ENCODE measurements at regions not wholly inside any gene's neighbourhood (a gene's known extent, or its start where the extent isn't known, plus 50 kb on each side); places are given as distances from the start of the nearest gene placed in this dataset.

- TF ChIP-seq CTCF (IDR thresholded peaks at IDR 0.05; ENCODE audit: low read depth, low read length) = no peak
- H3K9me3 ChIP-seq = no peaks in the 10 kb centered on the region
- no peaks in the 10 kb centered on the region for H3K27me3 ChIP-seq
These were observed 164.7 kb upstream of the KLF6 start for GRCh38 chr10:3949711-3950110.

GRCh38 chr10:3948843-3949242 lies 163.8 kb upstream of the KLF6 start:
- Histone ChIP-seq H3K9me3 (no peaks in the 10 kb centered on the region; the same call in 1 of the 2 replicates), H3K4me1 (no peaks in the 10 kb centered on the region), H3K36me3 (no peaks in the 10 kb centered on the region), H3K27me3 (no peaks in the 10 kb centered on the region), H3K4me3 (ENCODE audit: low read depth, low read length) (no peak overlapping the region)
- TF ChIP-seq CTCF (IDR thresholded peaks at IDR 0.05; ENCODE audit: low read depth, low read length) = no peak
- no peak for DNase-seq

More at GRCh38 chr10:3949711-3950110, 164.7 kb upstream of the KLF6 start:
- H3K4me3 ChIP-seq (ENCODE audit: low read depth, low read length) = no peak overlapping the region
- H3K36me3 ChIP-seq = no peaks in the 10 kb centered on the region
- no peaks in the 10 kb centered on the region for H3K4me1 ChIP-seq
- no peak for DNase-seq

- Histone ChIP-seq H3K27me3 (no peaks in the 10 kb centered on the region), H3K4me1 (no peaks in the 10 kb centered on the region)
These were observed 161.5 kb upstream of the KLF6 start for GRCh38 chr10:3946234-3947229.

GRCh38 chr10:3945026-3945425 lies 160.0 kb upstream of the KLF6 start:
- H3K9me3 ChIP-seq = no peaks in the 10 kb centered on the region; the same call in 1 of the 2 replicates
- DNase-seq = no peak
- no peak for TF ChIP-seq CTCF (IDR thresholded peaks at IDR 0.05; ENCODE audit: low read depth, low read length)
- no peaks in the 10 kb centered on the region for H3K4me1 ChIP-seq
- no peak overlapping the region for H3K4me3 ChIP-seq (ENCODE audit: low read depth, low read length)
- no peaks in the 10 kb centered on the region for H3K36me3 ChIP-seq
- H3K27me3 ChIP-seq = no peaks in the 10 kb centered on the region

More at GRCh38 chr10:3946234-3947229, 161.5 kb upstream of the KLF6 start:
- TF ChIP-seq CTCF (IDR thresholded peaks at IDR 0.05; ENCODE audit: low read depth, low read length) = no peak
- Histone ChIP-seq H3K4me3 (ENCODE audit: low read depth, low read length) (no peak overlapping the region), H3K36me3 (no peaks in the 10 kb centered on the region), H3K9me3 (no peaks in the 10 kb centered on the region; the same call in 1 of the 2 replicates)
- DNase-seq = no peak

GRCh38 chr10:3944591-3944990 lies 159.6 kb upstream of the KLF6 start:
- H3K27me3 ChIP-seq = no peaks in the 10 kb centered on the region
- no peaks in the 10 kb centered on the region for H3K4me1 ChIP-seq
- DNase-seq = no peak
- H3K4me3 ChIP-seq (ENCODE audit: low read depth, low read length) = no peak overlapping the region
- no peaks in the 10 kb centered on the region for H3K36me3 ChIP-seq
- no peaks in the 10 kb centered on the region; the same call in 1 of the 2 replicates for H3K9me3 ChIP-seq
- TF ChIP-seq CTCF (IDR thresholded peaks at IDR 0.05; ENCODE audit: low read depth, low read length) = no peak
